ENCODE measurements at regions not wholly inside any gene's neighbourhood (a gene's known extent, or its start where the extent isn't known, plus 50 kb on each side); places are given as distances from the start of the nearest gene placed in this dataset.

DNA sequence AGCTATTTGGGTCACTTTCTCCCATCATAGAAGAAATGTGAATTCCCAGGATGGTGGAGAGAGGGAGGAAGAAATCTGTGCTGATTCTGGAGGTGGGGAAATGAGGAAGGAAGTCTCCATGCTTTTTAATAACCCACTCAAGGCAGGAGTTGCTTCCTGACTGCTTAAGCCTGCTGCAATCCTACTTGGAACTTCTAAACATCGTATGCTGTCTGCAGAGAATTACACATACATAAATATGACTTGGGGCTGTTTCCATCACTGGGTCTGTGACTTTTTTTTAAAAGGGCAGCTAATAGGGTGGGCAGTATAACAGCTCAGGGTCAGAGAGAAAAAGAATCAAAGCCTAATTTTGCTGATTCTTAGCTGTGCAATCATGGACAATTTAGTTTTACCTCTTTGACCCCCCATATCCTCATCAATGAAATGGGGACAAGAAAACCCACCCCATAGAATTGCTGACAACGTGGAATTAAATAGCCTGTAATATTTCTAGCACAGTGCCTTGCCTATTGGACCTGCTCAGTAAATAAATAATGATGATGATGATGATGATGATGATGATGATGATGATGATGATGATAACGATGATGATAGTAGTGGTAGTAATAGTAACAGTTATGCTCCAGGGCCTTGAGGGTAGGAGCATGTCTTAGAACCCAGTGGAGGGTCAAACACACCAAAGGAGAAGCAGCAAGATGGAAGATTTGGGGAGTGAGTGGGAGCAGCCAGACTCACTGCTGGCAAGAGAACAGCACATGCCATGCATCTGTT lies 166.7 kb upstream of the LRFN2 start:
- TF ChIP-seq, protein P1, sequence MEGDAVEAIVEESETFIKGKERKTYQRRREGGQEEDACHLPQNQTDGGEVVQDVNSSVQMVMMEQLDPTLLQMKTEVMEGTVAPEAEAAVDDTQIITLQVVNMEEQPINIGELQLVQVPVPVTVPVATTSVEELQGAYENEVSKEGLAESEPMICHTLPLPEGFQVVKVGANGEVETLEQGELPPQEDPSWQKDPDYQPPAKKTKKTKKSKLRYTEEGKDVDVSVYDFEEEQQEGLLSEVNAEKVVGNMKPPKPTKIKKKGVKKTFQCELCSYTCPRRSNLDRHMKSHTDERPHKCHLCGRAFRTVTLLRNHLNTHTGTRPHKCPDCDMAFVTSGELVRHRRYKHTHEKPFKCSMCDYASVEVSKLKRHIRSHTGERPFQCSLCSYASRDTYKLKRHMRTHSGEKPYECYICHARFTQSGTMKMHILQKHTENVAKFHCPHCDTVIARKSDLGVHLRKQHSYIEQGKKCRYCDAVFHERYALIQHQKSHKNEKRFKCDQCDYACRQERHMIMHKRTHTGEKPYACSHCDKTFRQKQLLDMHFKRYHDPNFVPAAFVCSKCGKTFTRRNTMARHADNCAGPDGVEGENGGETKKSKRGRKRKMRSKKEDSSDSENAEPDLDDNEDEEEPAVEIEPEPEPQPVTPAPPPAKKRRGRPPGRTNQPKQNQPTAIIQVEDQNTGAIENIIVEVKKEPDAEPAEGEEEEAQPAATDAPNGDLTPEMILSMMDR (optimal IDR thresholded peaks at IDR 0.05 in 1 of 3, IDR thresholded peaks at IDR 0.05 in 1 of 3, conservative IDR thresholded peaks at IDR 0.05 in 1 of 3; ENCODE audit: extremely low read depth in 1 of 3, insufficient read depth in 2 of 3, low read length in 3 of 3): no peak
- no peak for TF ChIP-seq EZH2 (IDR thresholded peaks at IDR 0.05; ENCODE audit: low read length)
- Histone ChIP-seq H3K27me3 (ENCODE audit: control insufficient read depth, extremely low read depth, insufficient read depth, low read length) (peaks cover 53% of the 10 kb centered on the region), H3K79me2 (ENCODE audit: control insufficient read depth, insufficient read depth, low read length) (no peaks in the 10 kb centered on the region), H4K20me1 (ENCODE audit: control insufficient read depth, extremely low read depth, insufficient read depth, low read length) (no peaks in the 10 kb centered on the region), H3K4me1 (ENCODE audit: control insufficient read depth, extremely low read depth, insufficient read depth, low read length) (no peaks in the 10 kb centered on the region), H3K9ac (ENCODE audit: control insufficient read depth, extremely low read depth, insufficient read depth, low read length) (no peak overlapping the region), H3K36me3 (ENCODE audit: control insufficient read depth in 2 of 2, extremely low read depth in 1 of 2, insufficient read depth in 2 of 2, low read length in 2 of 2) (no peaks in the 10 kb centered on the region), H3K4me3 (ENCODE audit: control insufficient read depth in 2 of 3, extremely low read depth in 1 of 3, insufficient read depth in 2 of 3, low read depth in 1 of 3, low read length in 3 of 3) (no peak overlapping the region), H3K9me3 (ENCODE audit: control insufficient read depth, low read depth, low read length) (no peaks in the 10 kb centered on the region), H3K27ac (ENCODE audit: control insufficient read depth, insufficient read depth, low read length) (no peak overlapping the region), H3K9me1 (ENCODE audit: control insufficient read depth, extremely low read depth, insufficient read depth, low read length) (no peaks in the 10 kb centered on the region), H2AFZ (ENCODE audit: control insufficient read depth, low read length) (no peak overlapping the region), H3K4me2 (ENCODE audit: control insufficient read depth, extremely low read depth, insufficient read depth, low read depth, low read length) (no peak overlapping the region)
- dilution Hi-C loops (cut with MboI; ENCODE audit: extremely low pct_ligation_motif_present, low sequenced_read_pairs): no loop called here
- no peak for DNase-seq (ENCODE audit: low read depth, low spot score)
- FAIRE-seq: no peak

DNA sequence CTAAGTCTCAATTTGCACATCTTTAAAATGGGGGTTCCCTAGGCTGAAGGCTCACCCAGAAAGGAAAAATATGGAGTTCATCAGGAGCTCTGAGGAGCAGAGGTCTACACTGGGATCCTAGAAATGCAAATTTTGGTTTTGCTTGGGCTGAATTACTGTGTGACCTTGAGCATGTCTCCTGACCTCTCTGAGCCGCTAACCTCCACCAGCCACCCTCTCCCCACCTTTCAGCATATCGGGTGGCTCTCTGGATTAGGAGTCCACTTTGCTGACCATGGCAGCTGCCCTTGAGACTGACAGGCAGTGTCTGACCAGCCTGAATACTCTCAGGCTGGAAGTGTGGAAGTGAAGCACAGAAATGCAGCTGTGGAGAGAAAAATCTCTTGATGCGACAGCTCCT lies 165.9 kb upstream of the LRFN2 start:
- Histone ChIP-seq H3K27ac (ENCODE audit: control insufficient read depth, insufficient read depth, low read length) (no peak overlapping the region), H4K20me1 (ENCODE audit: control insufficient read depth, extremely low read depth, insufficient read depth, low read length) (no peaks in the 10 kb centered on the region), H3K9me3 (ENCODE audit: control insufficient read depth, low read depth, low read length) (no peaks in the 10 kb centered on the region), H3K9me1 (ENCODE audit: control insufficient read depth, extremely low read depth, insufficient read depth, low read length) (no peaks in the 10 kb centered on the region), H3K4me1 (ENCODE audit: control insufficient read depth, extremely low read depth, insufficient read depth, low read length) (no peaks in the 10 kb centered on the region), H3K27me3 (ENCODE audit: control insufficient read depth, extremely low read depth, insufficient read depth, low read length) (peaks cover 51% of the 10 kb centered on the region), H3K4me2 (ENCODE audit: control insufficient read depth, extremely low read depth, insufficient read depth, low read depth, low read length) (no peak overlapping the region), H3K9ac (ENCODE audit: control insufficient read depth, extremely low read depth, insufficient read depth, low read length) (no peak overlapping the region), H3K79me2 (ENCODE audit: control insufficient read depth, insufficient read depth, low read length) (no peaks in the 10 kb centered on the region), H3K36me3 (ENCODE audit: control insufficient read depth in 2 of 2, extremely low read depth in 1 of 2, insufficient read depth in 2 of 2, low read length in 2 of 2) (no peaks in the 10 kb centered on the region), H2AFZ (ENCODE audit: control insufficient read depth, low read length) (no peak overlapping the region), H3K4me3 (ENCODE audit: control insufficient read depth in 2 of 3, extremely low read depth in 1 of 3, insufficient read depth in 2 of 3, low read depth in 1 of 3, low read length in 3 of 3) (no peak overlapping the region)
- no peak for TF ChIP-seq EZH2 (IDR thresholded peaks at IDR 0.05; ENCODE audit: low read length)
- TF ChIP-seq, protein P1 (optimal IDR thresholded peaks at IDR 0.05 in 1 of 3, IDR thresholded peaks at IDR 0.05 in 1 of 3, conservative IDR thresholded peaks at IDR 0.05 in 1 of 3; ENCODE audit: extremely low read depth in 1 of 3, insufficient read depth in 2 of 3, low read length in 3 of 3): no peak
- dilution Hi-C loops (cut with MboI; ENCODE audit: extremely low pct_ligation_motif_present, low sequenced_read_pairs): no loop called here
- FAIRE-seq (no peak), DNase-seq (ENCODE audit: low read depth, low spot score) (no peak)
